Endodermal cell (in vitro differentiated cells): ENCODE measurements at regions not wholly inside any gene's neighbourhood (a gene's known extent, or its start where the extent isn't known, plus 50 kb on each side); places are given as distances from the start of the nearest gene placed in this dataset.

Experiments
- DNase-seq: peaks from one replicate; pipeline ENCODE4 v3.0.0-alpha.2; 2017
- H3K27ac ChIP-seq: 2 replicates; pipeline ENCODE4 v1.5.1; 2013; ENCODE audit warnings: mild to moderate bottlenecking, low read depth, low read length, moderate library complexity
- H3K27me3 ChIP-seq: 2 replicates; pipeline ENCODE4 v1.6.1; 2013; ENCODE audit warnings: mild to moderate bottlenecking, low read length, moderate library complexity; ENCODE audit not compliant: insufficient read depth, control insufficient read depth, poor library complexity, severe bottlenecking
- H3K36me3 ChIP-seq: 2 replicates; pipeline ENCODE4 v1.7.0; 2013; ENCODE audit warnings: mild to moderate bottlenecking, low read length, moderate library complexity; ENCODE audit not compliant: control insufficient read depth, insufficient read depth
- H3K4me1 ChIP-seq: one replicate; pipeline ENCODE4 v1.7.0; 2013; ENCODE audit warnings: low read length; ENCODE audit not compliant: control insufficient read depth, insufficient read depth
- H3K4me3 ChIP-seq: 2 replicates; pipeline ENCODE4 v1.5.1; 2013; ENCODE audit warnings: mild to moderate bottlenecking, low read length, moderate library complexity
- H3K9ac ChIP-seq: 2 replicates; pipeline ENCODE4 v1.6.1; 2013; ENCODE audit warnings: mild to moderate bottlenecking, low read length, moderate library complexity; ENCODE audit not compliant: poor library complexity, severe bottlenecking; ENCODE audit errors: extremely low read depth
- H3K9me3 ChIP-seq: 2 replicates; pipeline ENCODE4 v1.6.1; 2013; ENCODE audit warnings: mild to moderate bottlenecking, low read length, moderate library complexity; ENCODE audit not compliant: control insufficient read depth
- H3K27ac Mint-ChIP-seq: 2 replicates; pipeline ENCODE4 v1.8.0; 2020; ENCODE audit warnings: mixed read lengths
- H3K27me3 Mint-ChIP-seq: 2 replicates; pipeline ENCODE4 v1.8.0; 2021; ENCODE audit warnings: mild to moderate bottlenecking, mixed read lengths; ENCODE audit not compliant: insufficient read depth
- H3K36me3 Mint-ChIP-seq: 2 replicates; pipeline ENCODE4 v1.8.0; 2020; ENCODE audit warnings: low read depth, mixed read lengths
- H3K4me1 Mint-ChIP-seq: 2 replicates; pipeline ENCODE4 v1.8.0; 2020; ENCODE audit warnings: mixed read lengths
- H3K4me3 Mint-ChIP-seq: 2 replicates; pipeline ENCODE4 v1.8.0; 2020; ENCODE audit warnings: mild to moderate bottlenecking, moderate library complexity, mixed read lengths
- H3K9me3 Mint-ChIP-seq: 2 replicates; pipeline ENCODE4 v1.8.0; 2020; ENCODE audit warnings: mild to moderate bottlenecking, mixed read lengths
- CTCF ChIP-seq: fragments of 200-600 bp; sonication (generic); conservative IDR thresholded peaks from 2 replicates; pipeline ENCODE4 v1.5.0; 2021; ENCODE audit warnings: antibody characterized with exemption, mild to moderate bottlenecking
- WGBS, 2 experiments: methylation state at CpG; one replicate each; pipeline versions ENCODE4 v1.1.5 to v1.1.7; 2013; ENCODE audit warnings: missing lambda C conversion rate in 2 of 2, mixed read lengths in 1 of 2; ENCODE audit not compliant: insufficient coverage in 1 of 2, insufficient read length in 1 of 2; 5-methylcytosine and 5-hydroxymethylcytosine counted together

DNA sequence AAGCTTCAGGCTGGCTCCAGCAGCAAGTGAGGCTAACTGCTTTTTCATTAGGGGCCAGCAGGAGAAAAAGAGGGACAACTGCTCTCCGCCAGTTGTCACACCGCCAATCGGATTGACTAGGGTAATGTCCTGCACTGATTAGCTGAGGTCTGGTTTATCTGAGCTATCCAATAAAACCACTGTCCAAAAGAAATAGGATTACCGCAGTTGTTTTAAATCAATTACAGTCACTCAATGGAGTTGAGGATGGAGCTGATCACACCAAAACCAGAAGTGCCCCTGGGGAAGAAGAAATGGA lies 351.4 kb upstream of the NPVF start:
- Mint-ChIP-seq H3K4me1 (peaks cover 6% of the 10 kb centered on the region), H3K36me3 (no peaks in the 10 kb centered on the region), H3K27me3 (peaks cover 20% of the 10 kb centered on the region), H3K27ac (no peak overlapping the region), H3K9me3 (no peaks in the 10 kb centered on the region), H3K4me3 (no peak overlapping the region)
- DNase-seq = no peak
- peak; percentile 22 for TF ChIP-seq CTCF
- Histone ChIP-seq H3K9ac (no peak overlapping the region), H3K27me3 (peaks cover 21% of the 10 kb centered on the region), H3K4me3 (no peak overlapping the region), H3K4me1 (no peaks in the 10 kb centered on the region), H3K27ac (no peak overlapping the region), H3K36me3 (no peaks in the 10 kb centered on the region), H3K9me3 (no peaks in the 10 kb centered on the region)
- 87 to 89% methylated on average over 3 to 4 of the region's 4 CpGs for WGBS, 2 experiments

DNA sequence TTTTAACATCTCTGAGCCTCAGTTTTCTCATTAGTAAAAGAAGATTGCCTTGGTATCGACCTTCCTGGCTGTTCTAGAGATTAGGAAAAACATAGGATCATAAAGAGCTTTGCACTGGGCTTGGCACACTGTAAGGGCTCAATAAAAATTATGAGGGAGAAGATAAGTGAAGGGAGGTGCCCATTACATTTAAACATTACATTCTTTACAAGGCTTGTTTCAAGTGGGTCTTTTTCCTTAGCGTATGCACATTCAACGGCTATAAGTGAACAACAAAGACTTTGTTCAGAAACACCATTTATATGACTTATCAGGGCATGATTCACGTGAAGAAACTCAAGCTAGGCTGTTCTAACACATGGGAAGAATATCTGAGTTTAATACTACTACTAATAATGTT lies 351.9 kb upstream of the NPVF start:
- Mint-ChIP-seq H3K27me3 (peaks cover 20% of the 10 kb centered on the region), H3K4me1 (peaks cover 6% of the 10 kb centered on the region), H3K36me3 (no peaks in the 10 kb centered on the region), H3K27ac (no peak overlapping the region), H3K4me3 (no peak overlapping the region), H3K9me3 (no peaks in the 10 kb centered on the region)
- Histone ChIP-seq H3K9ac (no peak overlapping the region), H3K27ac (no peak overlapping the region), H3K36me3 (no peaks in the 10 kb centered on the region), H3K9me3 (no peaks in the 10 kb centered on the region), H3K4me1 (no peaks in the 10 kb centered on the region), H3K27me3 (peaks cover 21% of the 10 kb centered on the region), H3K4me3 (no peak overlapping the region)
- no peak for TF ChIP-seq CTCF
- DNase-seq = no peak
- 95 to 100% methylated on average over 2 to 4 of the region's 4 CpGs for WGBS, 2 experiments

- Histone ChIP-seq H3K4me3 (no peak overlapping the region), H3K27ac (no peak overlapping the region), H3K9me3 (no peaks in the 10 kb centered on the region), H3K27me3 (peaks cover 24% of the 10 kb centered on the region), H3K36me3 (no peaks in the 10 kb centered on the region), H3K9ac (no peak overlapping the region), H3K4me1 (no peaks in the 10 kb centered on the region)
- H3K27ac Mint-ChIP-seq = no peak overlapping the region
- H3K36me3 Mint-ChIP-seq = no peaks in the 10 kb centered on the region
- 94 to 100% methylated on average over 1 to 2 of the region's 2 CpGs for WGBS, 2 experiments
- no peak for DNase-seq
- no peak overlapping the region for H3K4me3 Mint-ChIP-seq
- peaks cover 6% of the 10 kb centered on the region for H3K4me1 Mint-ChIP-seq
- no peak for TF ChIP-seq CTCF
- H3K27me3 Mint-ChIP-seq = peaks cover 7% of the 10 kb centered on the region
- H3K9me3 Mint-ChIP-seq = no peaks in the 10 kb centered on the region
These were observed 355.3 kb upstream of the NPVF start for GRCh38 chr7:25583621-25584020.
